ENCODE measurements at regions not wholly inside any gene's neighbourhood (a gene's known extent, or its start where the extent isn't known, plus 50 kb on each side); places are given as distances from the start of the nearest gene placed in this dataset.

- Histone ChIP-seq H3K9me3 (ENCODE audit: control insufficient read depth in 4 of 4, insufficient read depth in 3 of 4, low read length in 3 of 4) (no peaks in the 10 kb centered on the region), H3K9ac (ENCODE audit: insufficient read depth in 1 of 2, low read length in 2 of 2) (no peak overlapping the region), H3K4me1 (ENCODE audit: control insufficient read depth in 5 of 5, insufficient read depth in 5 of 5, low read length in 5 of 5) (peaks cover 0 to 24% (median 4%) of the 10 kb centered on the region in 5 donors), H3K27ac (ENCODE audit: low read depth in 1 of 2, low read length in 1 of 2) (no peak overlapping the region), H3K4me3 (no peak overlapping the region), H3K27me3 (ENCODE audit: control insufficient read depth in 3 of 3, insufficient read depth in 3 of 3, low read length in 2 of 3) (no peaks in the 10 kb centered on the region), H3K36me3 (ENCODE audit: control insufficient read depth in 4 of 4, insufficient read depth in 4 of 4, low read length in 4 of 4) (no peaks in the 10 kb centered on the region)
- 0% methylated on average over 1 of the region's 1 CpG for WGBS, 2 donors
- ATAC-seq (ENCODE audit: insufficient read depth, low FRiP score) (no peak), DNase-seq (peak in 2 of 3 donors; percentile 58 to 75)
- no peak for TF ChIP-seq CTCF (IDR thresholded peaks at IDR 0.05; ENCODE audit: control extremely low read depth, extremely low read depth)
Measured at GRCh38 chr3:107256963-107257362, 120.3 kb upstream of the CCDC54 start.

- Histone ChIP-seq H3K4me1 (ENCODE audit: control insufficient read depth in 5 of 5, insufficient read depth in 5 of 5, low read length in 5 of 5) (peaks cover 0 to 24% (median 4%) of the 10 kb centered on the region in 5 donors), H3K9ac (ENCODE audit: insufficient read depth in 1 of 2, low read length in 2 of 2) (no peak overlapping the region), H3K27ac (ENCODE audit: low read depth in 1 of 2, low read length in 1 of 2) (no peak overlapping the region), H3K36me3 (ENCODE audit: control insufficient read depth in 4 of 4, insufficient read depth in 4 of 4, low read length in 4 of 4) (no peaks in the 10 kb centered on the region), H3K27me3 (ENCODE audit: control insufficient read depth in 3 of 3, insufficient read depth in 3 of 3, low read length in 2 of 3) (no peaks in the 10 kb centered on the region), H3K9me3 (ENCODE audit: control insufficient read depth in 4 of 4, insufficient read depth in 3 of 4, low read length in 3 of 4) (no peaks in the 10 kb centered on the region), H3K4me3 (no peak overlapping the region)
- DNase-seq = peak in 1 of 3 donors; percentile 56
- no peak for ATAC-seq (ENCODE audit: insufficient read depth, low FRiP score)
- WGBS, 2 donors = 91 to 95% methylated on average over 1 of the region's 1 CpG
- TF ChIP-seq CTCF (IDR thresholded peaks at IDR 0.05; ENCODE audit: control extremely low read depth, extremely low read depth) = no peak
Measured at GRCh38 chr3:107258300-107258699, 118.9 kb upstream of the CCDC54 start.

- ATAC-seq (ENCODE audit: insufficient read depth, low FRiP score) (no peak), DNase-seq (peak; percentile 46 to 95 (median 92))
- Histone ChIP-seq H3K4me1 (ENCODE audit: control insufficient read depth in 5 of 5, insufficient read depth in 5 of 5, low read length in 5 of 5) (peaks cover 0 to 30% (median 4%) of the 10 kb centered on the region in 5 donors), H3K9me3 (ENCODE audit: control insufficient read depth in 4 of 4, insufficient read depth in 3 of 4, low read length in 3 of 4) (no peaks in the 10 kb centered on the region), H3K27ac (ENCODE audit: low read depth in 1 of 2, low read length in 1 of 2) (no peak overlapping the region), H3K36me3 (ENCODE audit: control insufficient read depth in 4 of 4, insufficient read depth in 4 of 4, low read length in 4 of 4) (no peaks in the 10 kb centered on the region), H3K27me3 (ENCODE audit: control insufficient read depth in 3 of 3, insufficient read depth in 3 of 3, low read length in 2 of 3) (no peaks in the 10 kb centered on the region), H3K9ac (ENCODE audit: insufficient read depth in 1 of 2, low read length in 2 of 2) (no peak overlapping the region), H3K4me3 (no peak overlapping the region)
- no peak for TF ChIP-seq CTCF (IDR thresholded peaks at IDR 0.05; ENCODE audit: control extremely low read depth, extremely low read depth)
- WGBS, 2 donors = 75 to 88% methylated on average over 1 of the region's 1 CpG
Measured at GRCh38 chr3:107260207-107260606, 117.0 kb upstream of the CCDC54 start.
